ENCODE measurements at regions not wholly inside any gene's neighbourhood (a gene's known extent, or its start where the extent isn't known, plus 50 kb on each side); places are given as distances from the start of the nearest gene placed in this dataset.

- Histone ChIP-seq H3K36me3 (no peaks in the 10 kb centered on the region), H3K4me1 (no peaks in the 10 kb centered on the region), H3K27me3 (no peaks in the 10 kb centered on the region), H3K4me3 (no peak overlapping the region), H3K9me3 (no peaks in the 10 kb centered on the region), H3K27ac (no peak overlapping the region)
- TF ChIP-seq CTCF (IDR thresholded peaks at IDR 0.05) = no peak
- no peak for DNase-seq
- intact Hi-C loops (cut with DNase I; ENCODE audit: low total_unique reads) = no loop called here
Measured at GRCh38 chr22:27163162-27164137, 506.1 kb downstream of the MIAT start.

DNA sequence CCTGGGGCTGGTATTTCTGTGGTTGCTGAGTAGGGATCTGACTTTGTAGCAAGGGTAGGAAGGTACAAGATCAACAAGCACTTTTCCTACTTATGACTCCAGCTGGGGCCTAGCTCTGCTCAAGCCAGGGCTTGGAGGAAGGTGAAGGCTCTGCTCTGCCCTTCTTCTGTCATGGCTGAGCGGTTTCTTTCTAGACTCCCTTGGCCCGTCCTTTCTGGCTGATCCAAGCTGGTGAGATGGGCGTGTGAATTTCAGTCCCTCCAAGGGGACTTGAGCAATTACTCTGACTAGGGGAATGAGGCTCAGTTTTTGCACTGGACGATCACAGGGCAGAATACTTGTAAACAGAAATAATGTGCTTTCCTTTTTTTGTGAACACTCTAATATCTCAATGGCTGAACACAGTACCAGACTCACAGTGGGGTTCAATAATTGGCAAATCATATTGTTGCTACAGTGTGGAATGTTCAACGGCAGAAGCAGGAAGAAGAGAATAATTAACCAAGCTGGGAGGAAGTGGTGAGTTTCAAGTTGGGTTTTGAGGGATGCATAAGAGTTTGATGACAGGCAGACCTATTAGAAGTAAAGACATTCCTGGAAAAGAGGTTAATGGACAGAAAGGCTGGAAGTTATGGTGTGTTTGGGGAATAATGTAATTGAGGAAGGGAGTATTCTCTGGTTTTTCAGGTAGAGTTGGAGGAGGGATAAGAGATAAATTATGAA lies 507.6 kb downstream of the MIAT start:
- H3K36me3 ChIP-seq = no peaks in the 10 kb centered on the region
- H3K27ac ChIP-seq = no peak overlapping the region
- intact Hi-C loops (cut with DNase I; ENCODE audit: low total_unique reads) = no loop called here
- H3K4me3 ChIP-seq = no peak overlapping the region
- no peak for DNase-seq
- TF ChIP-seq CTCF (IDR thresholded peaks at IDR 0.05) = no peak
- H3K4me1 ChIP-seq = peaks cover 0 to 2% (median under 1%) of the 10 kb centered on the region in 4 donors
- H3K9me3 ChIP-seq = no peaks in the 10 kb centered on the region
- no peaks in the 10 kb centered on the region for H3K27me3 ChIP-seq

- no peak for DNase-seq
- peaks cover 0 to 15% (median 6%) of the 10 kb centered on the region in 4 donors for H3K4me1 ChIP-seq
- TF ChIP-seq CTCF (IDR thresholded peaks at IDR 0.05) = no peak
Measured at GRCh38 chr22:27168681-27169080, 511.3 kb downstream of the MIAT start.

GRCh38 chr22:27170491-27170890 lies 513.1 kb downstream of the MIAT start:
- Histone ChIP-seq H3K4me1 (peaks cover 0 to 15% (median 6%) of the 10 kb centered on the region in 4 donors), H3K27me3 (no peaks in the 10 kb centered on the region), H3K36me3 (no peaks in the 10 kb centered on the region), H3K4me3 (no peak overlapping the region), H3K27ac (peak overlapping the region; percentile 49 to 56), H3K9me3 (no peaks in the 10 kb centered on the region)
- intact Hi-C loops (cut with DNase I; ENCODE audit: low total_unique reads) = no loop called here
- peak in 1 of 2 experiments; percentile 16 for TF ChIP-seq CTCF (IDR thresholded peaks at IDR 0.05)
- peak; percentile 45 to 92 for DNase-seq

More at GRCh38 chr22:27168681-27169080, 511.3 kb downstream of the MIAT start:
- H3K9me3 ChIP-seq = no peaks in the 10 kb centered on the region
- no peaks in the 10 kb centered on the region for H3K36me3 ChIP-seq
- H3K27ac ChIP-seq = no peak overlapping the region
- intact Hi-C loops (cut with DNase I; ENCODE audit: low total_unique reads) = no loop called here
- no peak overlapping the region for H3K4me3 ChIP-seq
- no peaks in the 10 kb centered on the region for H3K27me3 ChIP-seq

DNA sequence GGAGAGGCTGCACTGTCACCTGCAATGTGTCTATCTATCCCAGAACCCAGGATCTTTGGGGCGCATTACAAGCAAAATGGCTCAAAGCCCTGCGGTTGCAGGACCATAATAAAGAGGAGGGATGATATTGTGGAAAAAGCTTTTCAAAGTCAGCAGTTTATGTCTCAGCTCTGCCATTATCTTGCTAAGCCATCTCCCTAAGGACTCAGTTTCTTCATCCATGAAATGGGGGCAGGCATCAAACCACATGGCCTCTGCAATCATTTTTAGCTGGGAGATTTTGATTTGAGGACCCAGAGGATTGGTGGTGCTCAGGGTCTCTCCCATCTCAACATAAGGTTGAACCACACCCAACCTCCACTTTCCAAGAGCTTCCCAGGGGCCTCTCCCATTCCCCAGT lies 513.8 kb downstream of the MIAT start:
- Histone ChIP-seq H3K4me3 (no peak overlapping the region), H3K4me1 (peaks cover 0 to 15% (median 6%) of the 10 kb centered on the region in 4 donors), H3K27ac (no peak overlapping the region), H3K9me3 (no peaks in the 10 kb centered on the region), H3K36me3 (no peaks in the 10 kb centered on the region), H3K27me3 (no peaks in the 10 kb centered on the region)
- DNase-seq = no peak
- intact Hi-C loops (cut with DNase I; ENCODE audit: low total_unique reads) = no loop called here
- TF ChIP-seq CTCF (IDR thresholded peaks at IDR 0.05) = no peak

Data from tibial artery (tissue), 4 donors.